Esophagus muscularis mucosa (tissue), 4 donors: ENCODE measurements at regions not wholly inside any gene's neighbourhood (a gene's known extent, or its start where the extent isn't known, plus 50 kb on each side); places are given as distances from the start of the nearest gene placed in this dataset.

ENCODE experiments used
- DNase-seq: peaks from one replicate; pipeline ENCODE4 v3.0.0-alpha.2; 2017; ENCODE audit errors: extremely low spot score
- H3K27ac ChIP-seq, 4 donors: fragments of 200-600 bp; sonication (generic); replicated peaks in 1 of 4; 1 replicate in 3 of 4; 2 replicates in 1 of 4; pipeline ENCODE4 v1.5.1; 2016 to 2019; ENCODE audit warnings: mild to moderate bottlenecking in 1 of 4
- H3K27me3 ChIP-seq, 4 donors: fragments of 200-600 bp; sonication (generic); one replicate each; pipeline versions ENCODE4 v1.5.1 to v1.6.0; 2016 to 2019
- H3K36me3 ChIP-seq, 4 donors: fragments of 200-600 bp; sonication (generic); one replicate each; pipeline ENCODE4 v1.5.1; 2016 to 2019
- H3K4me1 ChIP-seq, 4 donors: fragments of 200-600 bp; sonication (generic); one replicate each; pipeline ENCODE4 v1.5.1; 2016 to 2019
- H3K4me3 ChIP-seq, 4 donors: fragments of 200-600 bp; sonication (generic); 1 replicate in 2 of 4; 2 replicates in 2 of 4; pipeline ENCODE4 v1.5.1; 2016 to 2019; ENCODE audit warnings: mild to moderate bottlenecking in 4 of 4, moderate library complexity in 1 of 4
- H3K9me3 ChIP-seq, 4 donors: fragments of 200-600 bp; sonication (generic); 1 replicate in 3 of 4; 2 replicates in 1 of 4; pipeline ENCODE4 v1.5.1; 2016 to 2019
- EP300 ChIP-seq: sonication (generic); formaldehyde crosslinking; IDR thresholded peaks from one replicate; pipeline ENCODE4 v1.6.1; 2017; ENCODE audit warnings: antibody characterized with exemption
- POLR2A ChIP-seq: fragments of 450-650 bp; IDR thresholded peaks from one replicate; pipeline ENCODE4 v1.6.1; 2017; ENCODE audit warnings: antibody characterized with exemption, moderate library complexity, mild to moderate bottlenecking, low read depth
- POLR2AphosphoS5 ChIP-seq, 2 donors: sonication (generic); formaldehyde crosslinking; IDR thresholded peaks; one replicate each; pipeline ENCODE4 v1.6.1; 2017; ENCODE audit warnings: antibody characterized with exemption in 2 of 2
- WGBS: methylation state at CpG from one replicate; pipeline ENCODE4 v1.1.5; 2018; 5-methylcytosine and 5-hydroxymethylcytosine counted together
- intact Hi-C: fragments of 100-400 bp; cut with DNase I; formaldehyde crosslinking; loops from one replicate; pipeline ENCODE4 v1.15.1; 2023
- TF ChIP-seq, protein P1 (sequence below), 3 experiments: fragments of 200-600 bp in 2 of 3; fragments of 450-650 bp in 1 of 3; sonication (generic) in 2 of 3; IDR thresholded peaks; one replicate each; pipeline ENCODE4 v1.5.1; 2017 to 2019; ENCODE audit warnings: antibody characterized with exemption in 3 of 3, mild to moderate bottlenecking in 2 of 3, moderate library complexity in 1 of 3

- 81% methylated on average over 3 of the region's 3 CpGs for WGBS
- intact Hi-C loops, result no loop called here
- Histone ChIP-seq H3K4me3 (no peak overlapping the region), H3K9me3 (no peaks in the 10 kb centered on the region), H3K27me3 (peaks cover 0 to 8% (median 0%) of the 10 kb centered on the region in 4 donors), H3K36me3 (no peaks in the 10 kb centered on the region), H3K27ac (no peak overlapping the region), H3K4me1 (no peaks in the 10 kb centered on the region)
- TF ChIP-seq, protein P1, sequence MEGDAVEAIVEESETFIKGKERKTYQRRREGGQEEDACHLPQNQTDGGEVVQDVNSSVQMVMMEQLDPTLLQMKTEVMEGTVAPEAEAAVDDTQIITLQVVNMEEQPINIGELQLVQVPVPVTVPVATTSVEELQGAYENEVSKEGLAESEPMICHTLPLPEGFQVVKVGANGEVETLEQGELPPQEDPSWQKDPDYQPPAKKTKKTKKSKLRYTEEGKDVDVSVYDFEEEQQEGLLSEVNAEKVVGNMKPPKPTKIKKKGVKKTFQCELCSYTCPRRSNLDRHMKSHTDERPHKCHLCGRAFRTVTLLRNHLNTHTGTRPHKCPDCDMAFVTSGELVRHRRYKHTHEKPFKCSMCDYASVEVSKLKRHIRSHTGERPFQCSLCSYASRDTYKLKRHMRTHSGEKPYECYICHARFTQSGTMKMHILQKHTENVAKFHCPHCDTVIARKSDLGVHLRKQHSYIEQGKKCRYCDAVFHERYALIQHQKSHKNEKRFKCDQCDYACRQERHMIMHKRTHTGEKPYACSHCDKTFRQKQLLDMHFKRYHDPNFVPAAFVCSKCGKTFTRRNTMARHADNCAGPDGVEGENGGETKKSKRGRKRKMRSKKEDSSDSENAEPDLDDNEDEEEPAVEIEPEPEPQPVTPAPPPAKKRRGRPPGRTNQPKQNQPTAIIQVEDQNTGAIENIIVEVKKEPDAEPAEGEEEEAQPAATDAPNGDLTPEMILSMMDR (IDR thresholded peaks at IDR 0.05), result no peak
- no peak for TF ChIP-seq POLR2AphosphoS5 (IDR thresholded peaks at IDR 0.05)
- no peak for TF ChIP-seq EP300
- no peak for TF ChIP-seq POLR2A
- DNase-seq, result no peak
These were observed 254.4 kb downstream of the SLC4A3 start for GRCh38 chr2:219881851-219882250.

GRCh38 chr2:219886615-219887014, 259.2 kb downstream of the SLC4A3 start:
- H3K27ac ChIP-seq, result no peak overlapping the region
- no peak for DNase-seq
- H3K4me1 ChIP-seq, result no peaks in the 10 kb centered on the region
- intact Hi-C loops, result no loop called here
- no peak for TF ChIP-seq POLR2A
- TF ChIP-seq, protein P1 (IDR thresholded peaks at IDR 0.05), result no peak
- no peak for TF ChIP-seq POLR2AphosphoS5 (IDR thresholded peaks at IDR 0.05)
- no peak for TF ChIP-seq EP300
- H3K9me3 ChIP-seq, result no peaks in the 10 kb centered on the region
- WGBS, result 85% methylated on average over 2 of the region's 2 CpGs
- H3K27me3 ChIP-seq, result peaks cover 0 to 8% (median 0%) of the 10 kb centered on the region in 4 donors
- H3K4me3 ChIP-seq, result no peak overlapping the region
- H3K36me3 ChIP-seq, result no peaks in the 10 kb centered on the region

DNA sequence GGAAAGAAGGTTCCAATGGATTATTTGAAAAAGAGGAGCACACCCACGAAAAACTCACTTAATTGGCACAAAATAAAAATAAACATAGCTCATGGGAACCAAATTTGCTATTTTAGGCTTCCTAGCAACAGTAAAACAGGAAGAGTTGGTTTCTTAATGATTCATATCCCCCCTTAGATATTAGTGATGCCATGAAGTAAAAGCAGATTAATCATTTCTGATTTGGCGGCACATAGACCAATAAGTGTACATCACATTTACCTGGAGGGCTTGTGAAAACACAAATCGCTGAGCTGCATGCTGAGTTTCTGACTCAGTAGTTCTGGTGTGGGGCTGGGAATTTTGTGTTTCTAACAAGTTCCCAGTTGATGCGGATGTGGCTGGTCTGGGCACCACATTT, 260.4 kb downstream of the SLC4A3 start:
- Histone ChIP-seq H3K27me3 (peaks cover 0 to 8% (median 0%) of the 10 kb centered on the region in 4 donors), H3K27ac (no peak overlapping the region), H3K4me1 (no peaks in the 10 kb centered on the region), H3K4me3 (no peak overlapping the region), H3K36me3 (no peaks in the 10 kb centered on the region), H3K9me3 (no peaks in the 10 kb centered on the region)
- intact Hi-C loops, result no loop called here
- WGBS, result 85% methylated on average over 4 of the region's 4 CpGs
- DNase-seq, result no peak
- TF ChIP-seq EP300 (no peak), POLR2AphosphoS5 (IDR thresholded peaks at IDR 0.05) (no peak), POLR2A (no peak)
- TF ChIP-seq, protein P1 (IDR thresholded peaks at IDR 0.05), result no peak

DNA sequence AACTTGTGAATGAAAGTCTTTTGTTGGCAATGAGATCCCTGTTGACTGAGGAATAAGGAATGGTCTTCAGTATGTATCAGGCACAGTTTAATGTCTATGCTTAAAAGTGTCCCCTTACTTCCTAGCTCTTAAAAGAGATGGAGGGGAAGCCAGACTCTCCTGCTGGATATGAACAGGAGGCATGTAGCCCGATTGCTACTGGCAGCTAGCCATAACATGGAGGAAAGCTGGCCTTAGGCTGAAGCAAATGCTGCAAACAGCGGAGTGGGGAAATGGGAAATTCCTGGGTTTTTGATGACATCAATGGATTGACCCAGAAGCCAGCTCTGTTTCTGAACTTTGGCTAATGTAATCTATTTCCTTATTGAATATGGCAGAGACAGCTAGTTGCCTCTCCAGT, 266.1 kb downstream of the SLC4A3 start:
- Histone ChIP-seq H3K36me3 (no peaks in the 10 kb centered on the region), H3K27ac (no peak overlapping the region), H3K4me1 (no peaks in the 10 kb centered on the region), H3K9me3 (no peaks in the 10 kb centered on the region), H3K4me3 (no peak overlapping the region), H3K27me3 (no peaks in the 10 kb centered on the region)
- no peak for DNase-seq
- 75% methylated on average over 2 of the region's 2 CpGs for WGBS
- no peak for TF ChIP-seq EP300
- TF ChIP-seq, protein P1 (IDR thresholded peaks at IDR 0.05), result no peak
- TF ChIP-seq POLR2A, result no peak
- TF ChIP-seq POLR2AphosphoS5 (IDR thresholded peaks at IDR 0.05), result no peak
- intact Hi-C loops, result no loop called here

GRCh38 chr2:219897456-219897855, 270.0 kb downstream of the SLC4A3 start:
- no peaks in the 10 kb centered on the region for H3K4me1 ChIP-seq
- intact Hi-C loops, result no loop called here
- H3K36me3 ChIP-seq, result no peaks in the 10 kb centered on the region
- WGBS, result 27% methylated on average over 3 of the region's 3 CpGs
- no peak for TF ChIP-seq POLR2A
- TF ChIP-seq POLR2AphosphoS5 (IDR thresholded peaks at IDR 0.05), result no peak
- no peak for TF ChIP-seq EP300
- TF ChIP-seq, protein P1 (IDR thresholded peaks at IDR 0.05), result no peak
- H3K27ac ChIP-seq, result no peak overlapping the region
- H3K27me3 ChIP-seq, result peaks cover 0 to 2% (median 0%) of the 10 kb centered on the region in 4 donors
- DNase-seq, result no peak
- no peaks in the 10 kb centered on the region for H3K9me3 ChIP-seq
- H3K4me3 ChIP-seq, result no peak overlapping the region
